NCI-H2227 treated with DMSO at 0.1 percent for 48 hours (cell line): ENCODE measurements at regions not wholly inside any gene's neighbourhood (a gene's known extent, or its start where the extent isn't known, plus 50 kb on each side); places are given as distances from the start of the nearest gene placed in this dataset.
"Not testable (repeated sequence)": the region's sequence is repeated elsewhere in the genome, so short reads cannot be mapped to it uniquely, and the experiment has no call there.

Experiments used
- DNase-seq: peaks from one replicate; lab custom pipeline; 2025; lab: John Stamatoyannopoulos, UW

DNA sequence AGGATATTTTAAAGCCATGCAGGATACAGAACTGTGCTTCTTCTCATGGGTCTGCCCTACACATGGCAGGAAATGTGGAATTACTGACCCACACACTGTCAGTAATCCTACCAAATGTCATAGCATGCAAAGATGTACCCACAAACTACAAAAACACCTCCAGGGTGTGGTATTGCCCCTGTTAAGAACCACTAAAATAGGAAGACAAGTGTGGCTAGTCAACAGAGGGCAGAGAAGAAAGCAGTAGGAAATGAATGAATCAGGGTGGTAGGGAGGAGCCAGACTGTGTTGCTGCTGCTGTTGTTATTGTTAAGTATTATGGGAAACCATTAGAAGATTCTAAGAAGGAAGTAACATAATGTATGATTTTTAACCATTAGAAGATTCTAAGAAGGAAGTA is 556.7 kb upstream of the ACVR2A start:
- no peak for DNase-seq

GRCh38 chr2:147275943-147276342 is 568.9 kb upstream of the ACVR2A start:
- no peak for DNase-seq

DNA sequence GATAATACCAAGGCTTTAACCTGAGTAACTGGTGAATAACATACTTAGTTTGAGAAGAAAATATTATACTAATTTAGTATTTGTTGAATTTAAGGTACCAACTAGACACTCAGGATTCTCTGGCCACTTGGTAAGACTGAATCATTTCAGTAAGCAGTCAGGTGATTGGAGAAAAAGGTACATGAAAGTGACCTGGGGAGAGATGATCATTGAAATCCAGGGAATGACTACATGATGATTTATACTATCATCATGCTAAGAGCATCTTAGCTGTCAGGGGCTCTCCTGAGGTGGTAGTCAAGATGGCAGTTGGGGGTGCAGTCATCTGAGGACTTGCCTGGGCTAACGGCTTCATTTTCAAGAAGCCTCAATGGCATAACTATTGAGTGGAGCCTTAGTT is 571.2 kb upstream of the ACVR2A start:
- DNase-seq = no peak

GRCh38 chr2:147273106-147273505 is 571.7 kb upstream of the ACVR2A start:
- DNase-seq = no peak

DNA sequence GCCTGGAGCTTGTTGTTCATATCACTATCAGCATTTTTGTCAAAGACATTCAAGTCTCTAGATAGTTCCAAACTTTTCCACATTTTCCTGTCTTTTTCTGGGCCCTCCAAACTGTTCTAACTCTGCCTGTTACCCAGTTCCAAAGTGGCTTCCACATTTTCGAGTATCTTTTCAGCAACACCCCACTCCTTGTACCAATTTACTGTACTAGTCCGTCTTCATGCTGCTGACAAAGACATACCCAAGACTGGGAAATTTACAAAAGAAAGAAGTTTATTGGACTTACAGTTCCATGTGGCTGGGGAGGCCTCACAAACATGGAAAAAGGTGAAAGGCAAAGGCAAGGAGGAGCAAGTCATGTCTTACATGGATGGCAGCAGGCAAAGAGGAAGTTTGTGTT is 575.2 kb upstream of the ACVR2A start:
- DNase-seq = not testable (repeated sequence)

- DNase-seq = no peak
These were observed 584.6 kb upstream of the ACVR2A start for GRCh38 chr2:147260241-147260640.

DNA sequence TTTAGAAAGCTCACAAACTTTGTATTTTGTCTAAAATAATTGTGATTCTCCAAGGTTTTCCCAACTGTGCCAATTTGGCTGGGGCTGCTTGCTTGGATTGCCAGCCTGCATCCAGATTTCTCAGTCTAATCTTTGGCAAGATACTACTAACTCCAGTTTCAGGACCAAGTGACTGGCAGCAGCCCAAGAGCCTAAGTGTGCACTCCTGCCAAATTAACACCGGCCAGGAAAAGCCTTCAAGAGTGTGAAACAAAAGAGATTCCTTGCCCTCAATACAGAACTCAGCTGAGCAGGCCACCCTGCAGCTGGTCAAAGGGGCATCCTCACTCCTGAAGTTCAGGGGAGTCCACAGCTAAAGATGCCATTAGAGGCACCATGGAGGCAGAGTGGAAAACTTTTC is 589.0 kb upstream of the ACVR2A start:
- DNase-seq = no peak

GRCh38 chr2:147250652-147251356 is 594.0 kb upstream of the ACVR2A start:
- no peak for DNase-seq

DNA sequence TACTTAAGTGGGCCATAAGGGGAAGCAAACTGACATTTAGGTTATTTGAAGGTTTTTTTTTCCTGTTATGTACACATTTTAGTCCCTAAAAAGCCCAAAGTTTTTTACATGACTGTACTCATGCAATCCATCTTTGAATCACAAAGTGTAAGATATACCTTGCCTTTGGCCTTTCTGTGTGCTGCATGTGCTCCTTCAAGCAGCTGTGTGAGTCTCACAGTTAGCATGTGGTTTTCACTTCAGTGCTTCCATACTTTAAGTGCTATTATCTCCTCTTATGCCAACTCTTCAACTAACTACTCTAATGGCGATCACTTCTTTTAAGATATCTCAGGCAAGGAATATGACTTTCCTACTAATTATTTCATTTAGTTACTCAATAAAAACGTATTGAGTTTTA is 597.1 kb upstream of the ACVR2A start:
- DNase-seq = no peak

DNA sequence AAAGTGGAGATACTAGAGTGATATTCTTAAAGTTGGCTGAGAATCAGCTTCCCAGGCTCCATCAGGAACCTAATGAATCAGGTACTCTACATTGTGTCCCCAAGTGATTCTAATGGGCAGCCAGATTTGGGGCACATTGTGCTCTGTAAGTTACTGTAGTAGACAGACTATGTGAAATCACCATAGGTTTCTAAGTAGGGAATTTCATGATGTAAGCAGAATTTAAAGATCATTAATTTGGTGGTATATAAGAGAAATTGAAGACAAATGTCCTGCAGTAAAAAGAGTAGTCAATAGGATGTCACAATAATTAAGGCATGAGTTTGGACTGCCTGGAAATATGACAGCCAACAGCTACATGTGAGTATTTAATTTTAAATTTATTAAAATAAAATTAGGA is 602.4 kb upstream of the ACVR2A start:
- no peak for DNase-seq

GRCh38 chr2:147236601-147237000 is 608.2 kb upstream of the ACVR2A start:
- DNase-seq = no peak

- no peak for DNase-seq
These were observed 612.6 kb upstream of the ACVR2A start for GRCh38 chr2:147232225-147232669.

GRCh38 chr2:147231607-147232006 is 613.2 kb upstream of the ACVR2A start:
- DNase-seq = no peak

- DNase-seq = no peak
These were observed 613.7 kb upstream of the ACVR2A start for GRCh38 chr2:147231081-147231480.

DNA sequence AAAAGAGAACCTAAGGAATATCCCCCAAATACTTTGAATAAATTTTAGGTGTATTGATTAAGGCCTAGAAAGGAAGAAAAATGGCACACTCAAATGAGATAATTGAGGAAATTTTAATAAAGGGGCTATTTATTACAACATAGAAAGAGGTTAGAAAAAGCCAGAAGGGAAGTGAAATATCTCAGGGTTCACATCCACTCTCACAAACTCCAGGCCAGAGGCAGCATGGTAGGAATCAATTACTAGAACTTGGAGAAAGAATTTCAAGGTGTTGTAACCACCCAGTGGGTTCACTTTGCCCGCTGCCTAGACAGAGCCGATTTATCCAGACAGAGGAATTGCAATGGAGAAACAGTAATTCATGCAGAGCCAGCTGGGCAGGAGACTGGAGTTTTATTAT is 617.5 kb upstream of the ACVR2A start:
- DNase-seq = no peak

DNA sequence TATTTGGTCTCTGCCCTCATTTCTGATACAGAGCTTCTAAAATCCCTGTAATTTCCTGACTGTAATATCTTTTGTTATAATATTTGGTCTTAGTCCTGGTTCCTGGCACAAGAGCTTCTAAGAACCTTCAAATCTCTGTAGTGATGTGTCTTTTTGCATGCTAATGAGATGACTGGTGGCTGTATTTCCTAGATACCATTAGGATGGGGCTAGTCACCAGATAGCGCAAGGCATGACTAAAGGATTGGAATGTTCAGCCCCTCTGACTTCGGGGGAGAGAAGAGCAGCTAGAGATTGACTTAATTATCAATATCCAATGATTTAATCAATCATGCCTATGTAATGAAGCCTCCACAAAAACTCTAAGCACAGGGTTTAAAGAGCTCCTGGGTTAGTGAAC is 620.8 kb upstream of the ACVR2A start:
- DNase-seq = no peak

- no peak for DNase-seq
These were observed 621.2 kb upstream of the ACVR2A start for GRCh38 chr2:147223553-147224060.

- DNase-seq = no peak
These were observed 621.7 kb upstream of the ACVR2A start for GRCh38 chr2:147223119-147223518.

GRCh38 chr2:147222506-147222905 is 622.3 kb upstream of the ACVR2A start:
- DNase-seq = no peak

DNA sequence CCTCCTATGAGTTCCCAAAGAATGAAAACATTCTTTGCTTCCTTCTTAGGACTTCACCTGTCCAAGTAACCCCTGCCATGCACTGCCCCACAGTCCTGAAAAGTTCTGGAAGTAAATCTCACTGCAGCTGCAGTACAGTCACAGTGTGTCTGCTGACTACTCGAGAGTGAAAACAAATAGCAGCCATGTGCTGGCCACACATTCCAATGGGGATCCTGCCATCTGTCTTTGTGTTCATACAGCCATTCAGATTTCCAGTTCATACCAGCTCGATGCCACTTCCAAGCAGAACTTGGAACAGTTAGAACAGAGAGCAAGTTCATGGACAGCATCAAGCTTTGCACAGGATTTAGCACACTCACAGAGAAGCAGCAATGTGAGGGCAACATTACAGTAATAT is 629.9 kb upstream of the ACVR2A start:
- no peak for DNase-seq

- DNase-seq = no peak
These were observed 633.3 kb upstream of the ACVR2A start for GRCh38 chr2:147211484-147211883.

DNA sequence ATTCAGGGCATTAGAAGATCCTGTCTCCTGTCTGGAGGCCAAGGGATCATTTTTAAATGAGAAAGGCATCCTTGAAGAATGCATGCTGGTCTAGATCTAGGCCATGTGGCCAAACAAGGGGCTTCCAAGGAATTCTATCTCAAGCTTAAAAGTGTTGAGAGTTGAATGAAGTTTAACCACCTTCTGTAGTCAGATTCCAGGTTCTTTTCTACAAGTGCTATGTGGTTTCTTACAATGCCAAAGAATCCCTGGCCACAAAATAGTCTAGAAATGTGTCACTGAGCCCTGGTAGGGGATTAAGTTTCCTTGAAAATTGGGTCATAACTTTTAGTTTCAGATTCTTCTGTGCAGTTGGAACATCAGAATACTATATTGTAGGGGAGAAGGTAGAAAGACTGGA is 640.7 kb upstream of the ACVR2A start:
- DNase-seq = no peak

- no peak for DNase-seq
These were observed 646.1 kb upstream of the ACVR2A start for GRCh38 chr2:147198651-147199171.
